ENCODE measurements at regions not wholly inside any gene's neighbourhood (a gene's known extent, or its start where the extent isn't known, plus 50 kb on each side); places are given as distances from the start of the nearest gene placed in this dataset.

DNA sequence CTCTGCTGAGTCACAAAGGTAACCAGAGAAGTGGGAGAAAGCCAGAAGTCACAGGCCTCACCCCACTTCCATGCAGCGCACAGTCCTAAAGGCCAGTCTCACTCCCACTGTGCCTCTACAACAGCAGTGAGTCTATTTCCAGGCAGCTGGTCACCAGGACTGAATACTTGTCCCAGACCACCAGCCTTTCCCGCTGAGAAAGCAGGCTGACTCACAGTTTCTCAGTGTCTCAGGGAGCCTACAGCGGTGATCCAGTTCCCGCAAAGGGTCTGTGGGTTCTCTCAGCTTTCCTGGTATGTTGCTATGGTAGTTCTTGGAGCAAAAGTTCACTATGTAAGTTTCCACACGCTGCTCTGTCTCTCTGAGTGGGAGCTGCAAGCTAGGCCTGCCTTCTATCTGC, 622.5 kb downstream of the RNF144A start:
- ChIA-PET POLR2A (interaction anchor here (0.9 kb wide), 1 partner anchor 9 kb away, joined by 3 read pairs; no protein-coding TSS in a partner anchor), CTCF (interaction anchor here (1.9 to 2.3 kb wide), 2 partner anchors 10 to 28 kb away, joined by 4 to 7 read pairs; no protein-coding TSS in a partner anchor)
- TF ChIP-seq, protein P1, sequence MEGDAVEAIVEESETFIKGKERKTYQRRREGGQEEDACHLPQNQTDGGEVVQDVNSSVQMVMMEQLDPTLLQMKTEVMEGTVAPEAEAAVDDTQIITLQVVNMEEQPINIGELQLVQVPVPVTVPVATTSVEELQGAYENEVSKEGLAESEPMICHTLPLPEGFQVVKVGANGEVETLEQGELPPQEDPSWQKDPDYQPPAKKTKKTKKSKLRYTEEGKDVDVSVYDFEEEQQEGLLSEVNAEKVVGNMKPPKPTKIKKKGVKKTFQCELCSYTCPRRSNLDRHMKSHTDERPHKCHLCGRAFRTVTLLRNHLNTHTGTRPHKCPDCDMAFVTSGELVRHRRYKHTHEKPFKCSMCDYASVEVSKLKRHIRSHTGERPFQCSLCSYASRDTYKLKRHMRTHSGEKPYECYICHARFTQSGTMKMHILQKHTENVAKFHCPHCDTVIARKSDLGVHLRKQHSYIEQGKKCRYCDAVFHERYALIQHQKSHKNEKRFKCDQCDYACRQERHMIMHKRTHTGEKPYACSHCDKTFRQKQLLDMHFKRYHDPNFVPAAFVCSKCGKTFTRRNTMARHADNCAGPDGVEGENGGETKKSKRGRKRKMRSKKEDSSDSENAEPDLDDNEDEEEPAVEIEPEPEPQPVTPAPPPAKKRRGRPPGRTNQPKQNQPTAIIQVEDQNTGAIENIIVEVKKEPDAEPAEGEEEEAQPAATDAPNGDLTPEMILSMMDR (IDR thresholded peaks at IDR 0.05), result no peak
- intact Hi-C loops (cut with micrococcal nuclease), result no loop called here
- Mint-ChIP-seq H3K4me1 (ENCODE audit: low read depth) (peaks cover 52% of the 10 kb centered on the region), H3K27me3 (no peaks in the 10 kb centered on the region), H3K4me3 (peak overlapping the region; percentile 34), H3K27ac (peak overlapping the region; percentile 75), H3K9me3 (peaks cover 46% of the 10 kb centered on the region), H3K36me3 (ENCODE audit: low read depth) (peaks cover 49% of the 10 kb centered on the region)
- ATAC-seq, result peak; percentile 30
- no peak for DNase-seq

DNA sequence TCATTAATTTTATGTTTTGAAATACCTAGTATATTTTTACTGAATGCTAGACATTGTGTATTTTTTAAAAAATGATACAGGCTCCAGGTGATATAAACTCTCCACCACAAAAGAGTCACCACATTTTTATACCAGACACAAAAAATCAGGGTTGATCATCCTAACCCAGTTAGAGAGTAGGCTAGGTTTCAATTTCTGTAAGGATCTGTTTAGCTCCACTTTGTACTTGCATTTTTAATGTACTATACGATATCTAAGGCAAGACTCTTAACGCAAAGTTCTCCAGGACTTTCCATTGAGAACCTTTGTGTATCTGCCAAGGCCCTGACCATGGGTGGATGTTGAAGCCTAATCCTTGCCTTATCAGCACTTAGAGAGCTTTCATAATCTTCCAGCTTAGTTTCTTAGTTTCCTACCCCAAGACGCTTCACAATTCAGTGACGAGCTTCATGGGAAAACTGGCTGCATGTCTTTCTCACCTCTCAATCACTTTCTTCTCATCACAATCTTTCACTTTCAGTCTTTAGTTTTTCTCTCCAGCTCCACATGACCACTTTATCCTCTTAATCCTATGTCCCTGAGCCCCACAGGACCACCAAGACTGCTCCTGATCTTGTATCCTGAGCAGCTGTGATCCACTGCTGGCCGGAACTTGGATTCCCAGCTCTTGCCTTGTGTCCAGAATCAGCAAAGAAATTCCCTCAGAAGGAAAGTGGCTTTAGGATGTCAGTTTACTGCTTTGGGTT, 635.8 kb downstream of the RNF144A start:
- no peaks in the 10 kb centered on the region for H3K27me3 Mint-ChIP-seq
- peaks cover 4% of the 10 kb centered on the region for H3K9me3 Mint-ChIP-seq
- POLR2A ChIA-PET, result interaction anchor here (0.8 to 1.4 kb wide), 4 partner anchors 22 to 38 kb away, joined by 3 to 4 read pairs (median 3); no protein-coding TSS in a partner anchor
- intact Hi-C loops (cut with micrococcal nuclease), result no loop called here
- peaks cover 34% of the 10 kb centered on the region for H3K4me1 Mint-ChIP-seq (ENCODE audit: low read depth)
- CTCF ChIA-PET, result interaction anchor here (0.8 to 1.1 kb wide), 2 partner anchors 15 to 126 kb away, joined by 5 to 6 read pairs; no protein-coding TSS in a partner anchor
- peak overlapping the region; percentile 73 for H3K27ac Mint-ChIP-seq
- ATAC-seq (peak; percentile 63), DNase-seq (no peak)
- peaks cover 10% of the 10 kb centered on the region for H3K36me3 Mint-ChIP-seq (ENCODE audit: low read depth)
- TF ChIP-seq, protein P1 (IDR thresholded peaks at IDR 0.05), result no peak
- peak overlapping the region; percentile 26 for H3K4me3 Mint-ChIP-seq

GRCh38 chr2:7555260-7555659, 638.0 kb downstream of the RNF144A start:
- POLR2A ChIA-PET, result interaction anchor here (0.6 kb wide), 1 partner anchor 36 kb away, joined by 3 read pairs; no protein-coding TSS in a partner anchor

DNA sequence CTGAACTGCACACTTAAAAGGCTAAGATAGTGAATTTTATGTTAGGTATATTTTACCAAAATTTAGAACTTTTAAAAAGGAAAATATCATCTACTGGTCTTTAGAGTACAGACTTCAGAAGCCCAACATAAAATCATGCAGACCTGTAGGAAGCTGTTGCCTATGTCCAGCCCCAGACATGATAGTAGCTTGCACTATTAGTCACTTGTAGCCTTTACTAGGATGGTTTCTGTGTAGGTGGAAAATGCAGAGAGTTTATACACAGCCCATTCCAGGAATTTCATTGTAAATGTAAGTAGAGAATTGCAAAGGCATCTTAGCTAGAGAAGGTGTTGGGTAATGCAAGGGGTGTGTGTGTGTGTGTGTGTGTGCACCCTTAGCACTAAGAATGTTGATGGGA, 640.2 kb downstream of the RNF144A start:
- CTCF ChIA-PET, result interaction anchor here (1.2 to 2.0 kb wide), 3 partner anchors 10 to 129 kb away, joined by 3 to 10 read pairs (median 3); no protein-coding TSS in a partner anchor
- intact Hi-C loops (cut with micrococcal nuclease), result no loop called here
- peak overlapping the region; percentile 77 for H3K27ac Mint-ChIP-seq
- ATAC-seq (peak; percentile 60), DNase-seq (no peak)
- POLR2A ChIA-PET, result interaction anchor here (1.0 to 1.7 kb wide), 4 partner anchors 8 to 33 kb away, joined by 3 to 6 read pairs (median 5); no protein-coding TSS in a partner anchor
- no peak overlapping the region for H3K4me3 Mint-ChIP-seq
- H3K9me3 Mint-ChIP-seq, result peaks cover 9% of the 10 kb centered on the region
- TF ChIP-seq, protein P1 (IDR thresholded peaks at IDR 0.05), result no peak
- peaks cover 15% of the 10 kb centered on the region for H3K36me3 Mint-ChIP-seq (ENCODE audit: low read depth)
- H3K27me3 Mint-ChIP-seq, result no peaks in the 10 kb centered on the region
- peaks cover 43% of the 10 kb centered on the region for H3K4me1 Mint-ChIP-seq (ENCODE audit: low read depth)

More at GRCh38 chr2:7555260-7555659, 638.0 kb downstream of the RNF144A start:
- no peak for DNase-seq
- intact Hi-C loops (cut with micrococcal nuclease), result no loop called here
- H3K36me3 Mint-ChIP-seq (ENCODE audit: low read depth), result peaks cover 6% of the 10 kb centered on the region
- H3K27ac Mint-ChIP-seq, result no peak overlapping the region
- TF ChIP-seq, protein P1 (IDR thresholded peaks at IDR 0.05), result no peak
- H3K4me1 Mint-ChIP-seq (ENCODE audit: low read depth), result peaks cover 41% of the 10 kb centered on the region
- no peaks in the 10 kb centered on the region for H3K27me3 Mint-ChIP-seq
- ATAC-seq, result no peak
- peaks cover 6% of the 10 kb centered on the region for H3K9me3 Mint-ChIP-seq
- CTCF ChIA-PET, result interaction anchor here (1.0 kb wide), 1 partner anchor 659 kb away, joined by 3 read pairs; no protein-coding TSS in a partner anchor
- H3K4me3 Mint-ChIP-seq, result no peak overlapping the region

- TF ChIP-seq, protein P1 (IDR thresholded peaks at IDR 0.05), result no peak
- no peak for DNase-seq
- Mint-ChIP-seq H3K36me3 (ENCODE audit: low read depth) (peaks cover 23% of the 10 kb centered on the region), H3K27me3 (no peaks in the 10 kb centered on the region), H3K9me3 (peaks cover 23% of the 10 kb centered on the region), H3K4me3 (no peak overlapping the region), H3K27ac (no peak overlapping the region), H3K4me1 (ENCODE audit: low read depth) (peaks cover 36% of the 10 kb centered on the region)
- ChIA-PET POLR2A (no interaction called here), CTCF (no interaction called here)
- no peak for ATAC-seq
- intact Hi-C loops (cut with micrococcal nuclease), result no loop called here
Observed at GRCh38 chr2:7559791-7560190, 642.6 kb downstream of the RNF144A start.
